ENCODE measurements at regions not wholly inside any gene's neighbourhood (a gene's known extent, or its start where the extent isn't known, plus 50 kb on each side); places are given as distances from the start of the nearest gene placed in this dataset.

DNA sequence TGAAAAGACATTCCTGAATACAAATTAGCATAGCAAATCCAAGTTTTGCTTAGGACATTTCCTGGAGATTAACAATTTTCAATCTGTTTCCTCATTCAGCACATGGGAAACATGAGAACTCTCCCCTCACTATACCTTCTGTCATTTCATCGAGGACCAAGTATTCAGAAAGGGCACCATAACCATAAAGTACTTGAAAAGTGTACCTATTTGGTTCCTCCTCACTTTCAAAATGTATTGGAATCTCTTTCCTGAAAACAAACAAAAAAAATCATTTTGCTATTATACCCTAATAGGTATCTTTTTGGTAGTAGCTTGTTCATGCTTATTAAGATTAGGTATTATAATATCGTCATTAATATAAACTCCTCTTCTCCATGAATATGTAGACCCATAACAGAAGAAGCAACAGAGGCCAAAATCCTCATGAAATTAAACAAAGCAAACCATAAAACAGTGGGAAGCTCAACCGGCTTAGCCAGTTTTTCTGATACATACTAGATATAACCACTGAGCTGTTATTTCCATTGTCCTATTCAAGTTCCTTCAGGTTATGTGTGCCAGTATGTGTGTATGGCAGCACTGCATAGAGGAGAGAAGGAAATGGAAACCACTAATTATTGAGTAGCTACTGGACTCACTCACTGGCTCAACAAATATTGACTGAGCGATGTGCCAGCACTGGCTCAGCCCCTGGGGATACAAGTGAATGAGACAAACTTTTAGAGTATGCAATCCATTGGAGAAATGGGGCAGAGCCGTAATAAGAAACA, 274.0 kb downstream of the MAFB start:
- DNase-seq (ENCODE audit: low read depth in 3 of 3, low spot score in 1 of 3) = no peak

DNA sequence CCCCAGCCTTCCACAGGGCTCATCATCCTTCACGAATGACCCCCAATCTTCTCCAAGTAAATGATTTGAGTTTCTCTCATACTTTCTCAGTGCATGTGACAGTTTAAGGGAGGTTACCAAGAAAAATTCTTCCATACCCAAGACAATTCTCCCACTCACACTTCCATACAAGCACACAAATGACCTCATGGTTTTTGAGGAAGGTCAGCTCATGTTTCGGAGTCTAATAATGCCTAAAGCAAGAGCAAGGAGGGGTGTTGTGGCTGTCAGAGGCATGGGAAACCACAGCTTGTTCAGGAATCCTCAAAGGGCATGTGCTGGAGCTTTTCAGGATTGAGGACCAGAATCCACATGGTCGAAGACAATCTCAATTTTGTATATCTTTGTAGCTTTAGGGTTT, 279.0 kb downstream of the MAFB start:
- no peak for DNase-seq (ENCODE audit: low read depth in 3 of 3, low spot score in 1 of 3)

DNA sequence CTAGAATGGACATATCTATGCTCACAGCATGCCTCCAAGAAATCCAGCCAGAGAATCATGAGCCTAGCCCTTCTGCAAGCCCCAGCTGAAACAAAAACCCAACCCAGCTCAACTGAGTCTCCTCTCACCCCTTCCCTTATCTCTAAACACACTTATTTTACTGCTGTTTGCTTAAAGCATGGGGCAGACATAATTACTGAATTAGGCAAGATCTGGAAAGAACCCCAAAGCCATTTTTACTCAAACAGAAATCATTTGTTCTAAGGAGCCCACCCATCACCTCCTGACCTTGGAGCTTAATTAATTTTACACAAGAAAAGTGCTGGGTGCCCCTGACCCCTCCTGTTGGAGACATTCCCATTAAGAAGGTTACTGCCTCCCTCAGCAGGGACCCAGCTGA, 291.6 kb downstream of the MAFB start:
- no peak for DNase-seq (ENCODE audit: low read depth in 3 of 3, low spot score in 1 of 3)

GRCh38 chr20:40393197-40394079, 295.6 kb downstream of the MAFB start:
- DNase-seq (ENCODE audit: low read depth in 3 of 3, low spot score in 1 of 3) = no peak

DNA sequence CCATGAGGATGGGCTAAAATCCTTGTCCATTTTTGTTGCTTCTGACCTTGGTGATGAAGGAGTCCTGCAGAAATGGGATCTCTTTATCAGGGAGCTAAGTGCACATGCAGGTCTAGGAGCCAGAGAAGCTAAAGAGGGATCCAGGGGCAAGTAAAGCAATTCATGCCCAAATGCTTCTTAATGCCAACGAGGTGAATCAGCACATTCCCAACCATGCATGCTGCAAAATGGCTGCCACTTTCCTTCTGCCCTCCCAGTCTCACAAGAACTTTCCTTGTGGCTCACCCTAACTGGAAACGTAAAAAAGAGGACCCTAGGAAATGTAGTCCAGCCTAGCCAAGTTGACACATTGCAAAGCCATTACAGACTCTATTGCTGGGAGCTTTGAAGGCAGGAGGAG, 298.4 kb downstream of the MAFB start:
- DNase-seq (ENCODE audit: low read depth in 3 of 3, low spot score in 1 of 3) = no peak

GRCh38 chr20:40370800-40371199, 318.2 kb downstream of the MAFB start:
- DNase-seq (ENCODE audit: low read depth in 3 of 3, low spot score in 1 of 3) = no peak

GRCh38 chr20:40368876-40369275, 320.2 kb downstream of the MAFB start:
- DNase-seq (ENCODE audit: low read depth in 3 of 3, low spot score in 1 of 3) = no peak

GRCh38 chr20:40361916-40362315, 327.1 kb downstream of the MAFB start:
- DNase-seq (ENCODE audit: low read depth in 3 of 3, low spot score in 1 of 3) = no peak

DNA sequence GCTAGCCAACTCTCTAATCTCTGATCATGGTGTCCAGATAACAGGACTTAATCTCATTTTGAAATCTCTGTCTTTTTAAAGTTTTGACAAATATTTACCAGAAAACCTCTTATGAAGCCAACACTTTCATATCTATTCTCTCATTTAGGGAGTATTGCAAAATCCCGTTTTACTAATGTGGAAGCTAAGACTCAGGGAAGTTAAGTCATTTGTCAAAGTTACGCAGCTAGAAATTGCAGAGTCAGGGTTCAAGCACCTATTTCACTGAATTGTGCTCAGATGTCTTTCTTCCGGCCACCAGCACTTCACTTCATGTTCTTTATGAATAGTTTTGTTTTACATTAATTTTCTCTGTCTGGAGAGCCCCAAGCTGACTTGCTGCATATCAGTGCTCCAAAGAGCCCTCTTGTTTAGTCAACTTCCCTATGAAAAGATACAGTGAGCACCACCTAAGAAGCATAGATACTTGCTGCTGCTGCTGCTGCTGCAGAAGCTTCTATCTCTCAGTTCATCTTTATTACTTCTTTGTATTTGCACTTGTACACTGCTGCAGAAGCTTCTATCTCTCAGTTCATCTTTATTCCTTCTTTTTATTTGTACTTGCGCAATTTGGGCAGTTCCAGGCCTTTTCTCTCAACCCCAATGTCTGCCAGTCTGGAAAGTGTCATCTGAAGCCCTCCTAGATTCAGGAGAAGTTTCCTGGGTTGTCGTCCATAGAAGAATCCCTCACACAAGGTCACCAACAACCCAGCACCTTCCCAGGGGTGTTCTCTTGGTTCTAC, 329.7 kb downstream of the MAFB start:
- DNase-seq (ENCODE audit: low read depth in 3 of 3, low spot score in 1 of 3) = no peak

GRCh38 chr20:40354880-40355279, 334.2 kb downstream of the MAFB start:
- DNase-seq (ENCODE audit: low read depth in 3 of 3, low spot score in 1 of 3) = no peak

DNA sequence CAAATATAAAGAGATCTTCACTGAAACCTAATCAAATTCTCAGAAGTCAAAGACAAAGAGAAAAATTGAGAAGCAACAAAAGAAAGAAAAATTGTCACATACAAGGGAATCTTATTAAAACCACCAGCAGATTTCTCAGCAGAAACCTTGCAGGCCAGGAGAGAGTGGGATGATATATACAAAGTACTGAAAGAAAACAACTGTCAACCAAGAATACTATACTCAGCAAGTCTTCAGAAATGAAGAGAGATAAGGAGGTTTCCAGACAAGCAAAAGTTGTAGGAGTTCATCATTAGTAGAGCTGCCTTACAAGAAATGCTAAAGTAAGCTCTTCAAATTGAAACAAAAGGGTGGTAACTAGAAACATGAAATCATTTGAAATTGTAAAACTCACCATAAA, 345.6 kb downstream of the MAFB start:
- no peak for DNase-seq (ENCODE audit: low read depth in 3 of 3, low spot score in 1 of 3)

DNA sequence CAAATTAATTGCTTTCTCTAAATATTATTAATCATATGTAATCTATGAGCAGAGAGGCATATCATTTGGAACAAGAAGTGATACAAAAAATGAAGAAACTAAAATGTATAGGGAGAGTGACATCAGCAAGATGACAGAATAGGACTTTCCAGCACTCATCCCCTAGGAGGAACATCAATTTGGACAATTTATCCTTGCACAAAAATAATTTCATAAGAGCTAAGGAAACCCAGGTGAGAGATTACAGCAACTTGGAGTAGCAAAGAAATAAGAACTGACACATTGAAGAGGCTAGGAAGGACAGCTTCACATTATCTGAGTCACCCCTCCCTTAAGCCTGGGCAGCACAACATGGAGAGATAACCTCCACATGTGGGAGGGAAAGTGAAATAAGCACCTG, 347.5 kb downstream of the MAFB start:
- DNase-seq (ENCODE audit: low read depth in 3 of 3, low spot score in 1 of 3) = no peak

DNA sequence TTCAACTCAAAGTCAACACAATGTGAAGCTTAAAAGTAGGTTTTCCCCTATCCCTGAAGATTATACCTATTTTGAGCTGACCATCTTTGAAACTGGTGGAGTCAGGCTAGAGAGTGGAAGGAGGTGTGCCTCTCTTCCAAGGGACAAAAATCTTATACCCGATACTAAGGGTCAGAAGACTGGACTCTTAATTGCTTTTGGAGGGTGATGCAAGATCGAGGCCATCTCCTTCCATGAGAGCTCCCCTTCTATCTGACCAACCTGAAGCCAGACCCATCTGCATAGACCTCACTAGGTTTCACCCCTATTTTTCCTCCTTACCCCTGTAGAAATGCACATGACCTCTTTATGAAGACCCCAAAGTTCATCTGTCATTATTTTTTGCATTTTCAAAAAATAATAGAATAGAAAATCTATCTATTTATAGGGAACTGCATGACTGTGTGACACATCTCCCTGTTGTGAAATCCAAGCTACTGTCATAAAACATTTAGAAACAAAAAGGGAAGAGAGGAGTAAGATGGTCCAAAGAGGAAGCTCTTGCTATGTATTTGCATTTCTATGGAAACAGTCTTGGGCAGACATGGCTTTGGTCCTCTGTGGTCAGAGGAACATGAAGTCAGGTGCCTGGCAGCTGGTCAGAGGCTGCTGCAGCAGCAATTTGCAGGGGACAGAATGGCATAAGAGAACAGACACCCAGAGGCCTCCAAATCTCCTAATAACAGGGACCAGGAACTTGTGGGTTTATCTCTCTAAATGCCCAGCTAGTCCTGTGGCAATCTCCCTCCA, 349.2 kb downstream of the MAFB start:
- no peak for DNase-seq (ENCODE audit: low read depth in 3 of 3, low spot score in 1 of 3)

GRCh38 chr20:40336533-40336932, 352.5 kb downstream of the MAFB start:
- no peak for DNase-seq (ENCODE audit: low read depth in 3 of 3, low spot score in 1 of 3)

- no peak for DNase-seq (ENCODE audit: low read depth in 3 of 3, low spot score in 1 of 3)
Observed at GRCh38 chr20:40335901-40336351, 353.1 kb downstream of the MAFB start.

- DNase-seq (ENCODE audit: low read depth in 3 of 3, low spot score in 1 of 3) = no peak
Observed at GRCh38 chr20:40335437-40335836, 353.6 kb downstream of the MAFB start.

DNA sequence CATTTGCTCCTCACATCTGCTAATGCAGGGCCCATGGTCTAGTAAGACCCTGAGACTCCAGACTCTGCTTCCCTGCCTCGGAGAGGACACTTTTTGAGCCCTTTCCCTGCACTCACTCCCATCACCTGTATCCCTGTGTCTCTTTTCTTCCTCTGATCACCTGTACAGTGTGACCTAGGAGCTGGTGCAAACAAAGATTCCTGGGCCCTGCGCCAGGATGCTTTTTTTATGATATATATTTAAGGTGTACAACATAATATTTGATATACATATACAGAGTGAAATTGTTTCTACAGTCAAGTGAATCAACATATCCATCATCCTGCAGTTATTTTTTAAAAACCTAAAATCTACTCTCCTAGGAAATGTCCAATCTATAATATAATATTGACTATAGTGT, 355.4 kb downstream of the MAFB start:
- DNase-seq (ENCODE audit: low read depth in 3 of 3, low spot score in 1 of 3) = no peak

- DNase-seq (ENCODE audit: low read depth in 3 of 3, low spot score in 1 of 3) = no peak
Observed at GRCh38 chr20:40331807-40332560, 357.1 kb downstream of the MAFB start.

DNA sequence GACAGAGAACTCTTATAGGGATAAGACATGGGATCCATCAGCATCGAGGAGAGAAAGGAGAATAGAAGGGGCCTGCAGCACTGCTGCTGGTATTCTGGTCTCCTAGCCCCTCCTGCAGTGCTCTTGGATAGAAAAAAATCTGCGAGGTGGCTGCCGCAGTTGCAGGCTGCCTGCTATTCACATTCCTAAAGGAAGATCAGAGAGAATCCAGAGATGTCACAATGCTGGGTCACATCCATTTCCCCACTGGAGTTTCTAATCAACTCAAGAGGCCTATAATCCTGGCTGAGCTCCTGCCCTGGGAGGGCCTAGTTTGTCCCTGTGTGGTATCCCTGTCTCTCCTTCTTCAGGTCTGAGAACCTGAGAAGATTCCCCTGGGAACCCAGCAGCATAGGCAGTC, 357.8 kb downstream of the MAFB start:
- no peak for DNase-seq (ENCODE audit: low read depth in 3 of 3, low spot score in 1 of 3)

DNA sequence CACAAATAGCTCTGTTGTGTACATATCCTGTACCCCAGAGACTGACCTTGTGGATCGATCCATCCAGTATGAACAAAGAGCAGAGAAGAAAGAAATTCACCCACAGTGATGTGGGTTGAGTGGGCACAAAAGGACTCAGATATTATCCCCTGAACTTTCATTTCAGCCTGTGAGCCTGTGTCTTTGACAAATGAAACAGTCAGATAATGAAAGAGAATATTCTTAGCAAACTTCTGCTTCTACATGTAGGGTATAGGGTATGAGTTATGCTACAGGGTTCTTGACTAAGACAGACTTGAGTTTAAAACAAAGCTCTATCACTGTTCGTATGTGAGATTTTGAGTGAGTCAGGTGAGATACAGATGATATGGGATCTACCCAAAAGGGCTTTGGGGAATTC, 359.7 kb downstream of the MAFB start:
- no peak for DNase-seq (ENCODE audit: low read depth in 3 of 3, low spot score in 1 of 3)
